Endothelial cell (in vitro differentiated cells): ENCODE measurements at regions not wholly inside any gene's neighbourhood (a gene's known extent, or its start where the extent isn't known, plus 50 kb on each side); places are given as distances from the start of the nearest gene placed in this dataset.
A peak's percentile ranks its signal among the peaks of the same experiment; 100 is the strongest.
"Not testable (repeated sequence)": the region's sequence is repeated elsewhere in the genome, so short reads cannot be mapped to it uniquely, and the experiment has no call there.

Source experiments
- DNase-seq: peaks from one replicate; pipeline ENCODE4 v3.0.0; 2021; ENCODE audit warnings: low spot score
- H3K27ac Mint-ChIP-seq: one replicate; pipeline ENCODE4 v1.8.0; 2021; ENCODE audit warnings: mixed read lengths, inconsistent platforms; ENCODE audit not compliant: unreplicated experiment
- H3K27me3 Mint-ChIP-seq: one replicate; pipeline ENCODE4 v1.8.0; 2021; ENCODE audit warnings: mild to moderate bottlenecking, moderate library complexity, mixed read lengths, inconsistent platforms; ENCODE audit not compliant: unreplicated experiment
- H3K36me3 Mint-ChIP-seq: one replicate; pipeline ENCODE4 v1.8.0; 2021; ENCODE audit warnings: mild to moderate bottlenecking, low read depth, mixed read lengths, inconsistent platforms; ENCODE audit not compliant: unreplicated experiment
- H3K4me1 Mint-ChIP-seq: one replicate; pipeline ENCODE4 v1.8.0; 2021; ENCODE audit warnings: mild to moderate bottlenecking, mixed read lengths, inconsistent platforms; ENCODE audit not compliant: unreplicated experiment
- H3K4me3 Mint-ChIP-seq: one replicate; pipeline ENCODE4 v1.8.0; 2021; ENCODE audit warnings: mild to moderate bottlenecking, mixed read lengths, inconsistent platforms; ENCODE audit not compliant: unreplicated experiment
- H3K9me3 Mint-ChIP-seq: one replicate; pipeline ENCODE4 v1.8.0; 2021; ENCODE audit warnings: mixed read lengths, inconsistent platforms; ENCODE audit not compliant: unreplicated experiment
- TF ChIP-seq, protein P1 (sequence below): fragments of 200-600 bp; sonication (generic); IDR thresholded peaks from one replicate; pipeline ENCODE4 v1.5.0; 2021; ENCODE audit warnings: antibody characterized with exemption; ENCODE audit not compliant: unreplicated experiment

- no peak overlapping the region for H3K27ac Mint-ChIP-seq
- H3K4me3 Mint-ChIP-seq, result no peak overlapping the region
- no peaks in the 10 kb centered on the region for H3K9me3 Mint-ChIP-seq
- H3K27me3 Mint-ChIP-seq, result peaks cover 6% of the 10 kb centered on the region
- no peak for DNase-seq
- H3K36me3 Mint-ChIP-seq, result no peaks in the 10 kb centered on the region
- H3K4me1 Mint-ChIP-seq, result no peaks in the 10 kb centered on the region
- TF ChIP-seq, protein P1, sequence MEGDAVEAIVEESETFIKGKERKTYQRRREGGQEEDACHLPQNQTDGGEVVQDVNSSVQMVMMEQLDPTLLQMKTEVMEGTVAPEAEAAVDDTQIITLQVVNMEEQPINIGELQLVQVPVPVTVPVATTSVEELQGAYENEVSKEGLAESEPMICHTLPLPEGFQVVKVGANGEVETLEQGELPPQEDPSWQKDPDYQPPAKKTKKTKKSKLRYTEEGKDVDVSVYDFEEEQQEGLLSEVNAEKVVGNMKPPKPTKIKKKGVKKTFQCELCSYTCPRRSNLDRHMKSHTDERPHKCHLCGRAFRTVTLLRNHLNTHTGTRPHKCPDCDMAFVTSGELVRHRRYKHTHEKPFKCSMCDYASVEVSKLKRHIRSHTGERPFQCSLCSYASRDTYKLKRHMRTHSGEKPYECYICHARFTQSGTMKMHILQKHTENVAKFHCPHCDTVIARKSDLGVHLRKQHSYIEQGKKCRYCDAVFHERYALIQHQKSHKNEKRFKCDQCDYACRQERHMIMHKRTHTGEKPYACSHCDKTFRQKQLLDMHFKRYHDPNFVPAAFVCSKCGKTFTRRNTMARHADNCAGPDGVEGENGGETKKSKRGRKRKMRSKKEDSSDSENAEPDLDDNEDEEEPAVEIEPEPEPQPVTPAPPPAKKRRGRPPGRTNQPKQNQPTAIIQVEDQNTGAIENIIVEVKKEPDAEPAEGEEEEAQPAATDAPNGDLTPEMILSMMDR, result no peak
Measured at GRCh38 chr2:91974401-91975129, 2896.7 kb upstream of the TEKT4 start.

DNA sequence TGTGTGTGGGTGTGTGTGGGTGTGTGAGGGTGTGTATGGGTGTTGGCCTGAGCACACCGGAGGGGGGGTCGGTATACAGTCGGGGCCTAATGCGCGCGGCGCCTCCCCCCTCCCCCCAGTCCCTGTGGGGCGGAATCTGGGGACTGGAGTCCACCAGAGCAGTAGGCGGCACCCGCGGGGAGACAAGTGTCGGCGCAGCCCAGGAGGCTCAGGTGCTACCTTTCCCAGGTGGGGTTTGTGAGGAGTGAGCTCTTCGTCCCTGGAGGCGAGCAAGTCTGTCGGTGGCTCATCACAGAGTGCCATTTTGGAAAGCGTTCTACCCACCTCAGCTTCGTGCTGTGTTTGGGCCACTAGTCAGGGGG, 2896.1 kb upstream of the TEKT4 start:
- H3K9me3 Mint-ChIP-seq, result no peaks in the 10 kb centered on the region
- H3K27me3 Mint-ChIP-seq, result peaks cover 6% of the 10 kb centered on the region
- no peaks in the 10 kb centered on the region for H3K4me1 Mint-ChIP-seq
- no peak overlapping the region for H3K4me3 Mint-ChIP-seq
- no peaks in the 10 kb centered on the region for H3K36me3 Mint-ChIP-seq
- TF ChIP-seq, protein P1, result no peak
- H3K27ac Mint-ChIP-seq, result no peak overlapping the region
- no peak for DNase-seq

GRCh38 chr2:91981016-91981668, 2890.1 kb upstream of the TEKT4 start:
- Mint-ChIP-seq H3K27me3 (peaks cover 23% of the 10 kb centered on the region), H3K9me3 (peaks cover 31% of the 10 kb centered on the region)
- H3K4me3 Mint-ChIP-seq, DNase-seq, H3K27ac Mint-ChIP-seq, H3K36me3 Mint-ChIP-seq, H3K4me1 Mint-ChIP-seq: not testable (repeated sequence)

DNA sequence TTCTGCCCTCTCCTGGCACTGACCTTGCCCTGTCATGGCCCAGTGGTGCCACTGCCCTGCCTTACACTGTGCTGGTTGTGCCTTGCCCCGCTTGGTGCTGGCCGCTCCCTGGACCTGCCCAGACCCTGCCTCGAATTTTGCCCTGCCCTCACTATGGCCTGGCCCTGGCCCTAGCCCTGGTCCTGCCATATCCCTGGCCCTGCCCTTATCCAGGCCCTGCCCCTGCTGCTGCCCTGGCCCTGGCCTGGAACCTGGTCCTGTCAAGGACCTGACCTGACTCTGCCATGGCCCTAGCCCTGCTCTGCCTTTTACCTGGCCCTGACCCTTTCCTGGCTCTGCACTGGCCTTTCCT, 2889.6 kb upstream of the TEKT4 start:
- not testable (repeated sequence) for H3K4me1 Mint-ChIP-seq, H3K36me3 Mint-ChIP-seq, H3K27ac Mint-ChIP-seq, DNase-seq
- Mint-ChIP-seq H3K9me3 (peaks cover 31% of the 10 kb centered on the region), H3K27me3 (peaks cover 23% of the 10 kb centered on the region), H3K4me3 (peak overlapping the region; percentile 56)

GRCh38 chr2:91982217-91982616, 2889.0 kb upstream of the TEKT4 start:
- peaks cover 36% of the 10 kb centered on the region for H3K9me3 Mint-ChIP-seq
- not testable (repeated sequence) for DNase-seq, H3K27ac Mint-ChIP-seq, H3K36me3 Mint-ChIP-seq, H3K4me1 Mint-ChIP-seq
- peak overlapping the region; percentile 56 for H3K4me3 Mint-ChIP-seq
- H3K27me3 Mint-ChIP-seq, result peaks cover 25% of the 10 kb centered on the region

DNA sequence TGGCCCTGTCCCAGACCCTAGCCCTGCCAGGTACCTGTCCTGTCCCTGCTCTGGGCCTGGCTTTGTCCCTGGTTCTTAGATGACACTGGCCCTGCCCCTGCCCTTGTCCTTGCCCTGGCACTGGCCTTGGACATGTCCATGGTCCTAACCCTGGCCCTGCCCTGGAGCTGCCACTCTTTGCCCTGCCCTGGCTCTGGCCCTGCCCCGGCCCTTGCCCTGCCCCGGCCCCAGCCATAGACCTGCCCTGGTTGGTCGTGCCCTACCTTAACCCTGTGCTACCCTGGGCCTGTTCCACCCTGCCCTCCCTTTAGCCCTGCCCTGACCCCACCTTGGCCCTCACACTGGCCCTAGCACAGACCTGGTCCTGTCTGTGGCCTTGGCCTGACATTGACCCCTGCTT, 2888.0 kb upstream of the TEKT4 start:
- not testable (repeated sequence) for DNase-seq, H3K36me3 Mint-ChIP-seq, H3K27ac Mint-ChIP-seq, H3K4me3 Mint-ChIP-seq, H3K4me1 Mint-ChIP-seq
- Mint-ChIP-seq H3K27me3 (peaks cover 25% of the 10 kb centered on the region), H3K9me3 (peaks cover 36% of the 10 kb centered on the region)

DNA sequence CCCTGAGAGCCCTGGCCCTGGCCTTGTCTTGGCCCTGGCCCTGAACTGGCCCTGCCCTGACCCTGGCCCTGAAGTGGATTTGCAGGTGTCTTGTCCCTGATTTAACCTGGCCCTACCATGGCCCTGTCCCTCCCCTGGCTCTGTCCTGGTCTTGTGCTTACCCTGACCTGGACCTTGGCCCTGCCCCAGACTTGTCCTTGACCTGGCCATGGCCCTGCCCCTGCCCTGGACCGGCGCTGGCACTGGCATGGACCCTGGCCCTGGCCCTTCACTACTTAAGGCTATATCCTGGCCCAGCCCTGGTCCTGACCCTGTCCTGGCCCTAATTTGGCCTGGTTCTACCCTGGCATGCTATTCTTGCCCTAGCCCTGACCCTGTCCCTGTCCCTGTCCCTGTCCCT, 2887.5 kb upstream of the TEKT4 start:
- Mint-ChIP-seq H3K27me3 (peaks cover 25% of the 10 kb centered on the region), H3K9me3 (peaks cover 36% of the 10 kb centered on the region)
- H3K36me3 Mint-ChIP-seq, DNase-seq, H3K4me1 Mint-ChIP-seq, H3K4me3 Mint-ChIP-seq, H3K27ac Mint-ChIP-seq: not testable (repeated sequence)

DNA sequence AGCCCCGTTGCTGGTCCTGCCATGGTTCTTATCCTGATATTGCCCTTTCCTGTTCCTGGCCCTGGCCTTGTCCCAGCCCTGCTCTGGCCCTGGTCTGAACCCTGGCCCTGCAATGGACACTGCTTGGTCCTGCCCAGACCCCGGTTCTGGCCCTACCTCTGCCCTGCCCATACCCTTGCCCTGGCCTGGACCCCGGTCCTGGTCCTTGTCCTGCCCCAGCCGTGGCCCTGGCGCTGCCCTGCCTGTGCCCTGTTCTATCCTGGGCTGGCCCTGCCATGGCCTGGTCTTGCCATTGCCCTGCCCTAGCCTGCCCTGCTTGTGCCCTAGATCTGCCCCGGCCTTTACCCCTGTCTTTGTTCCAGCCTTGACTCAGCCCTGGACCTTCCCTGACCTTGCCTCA, 2887.1 kb upstream of the TEKT4 start:
- Mint-ChIP-seq H3K27me3 (peaks cover 25% of the 10 kb centered on the region), H3K9me3 (peaks cover 36% of the 10 kb centered on the region)
- DNase-seq, H3K4me3 Mint-ChIP-seq, H3K27ac Mint-ChIP-seq, H3K4me1 Mint-ChIP-seq, H3K36me3 Mint-ChIP-seq: not testable (repeated sequence)

DNA sequence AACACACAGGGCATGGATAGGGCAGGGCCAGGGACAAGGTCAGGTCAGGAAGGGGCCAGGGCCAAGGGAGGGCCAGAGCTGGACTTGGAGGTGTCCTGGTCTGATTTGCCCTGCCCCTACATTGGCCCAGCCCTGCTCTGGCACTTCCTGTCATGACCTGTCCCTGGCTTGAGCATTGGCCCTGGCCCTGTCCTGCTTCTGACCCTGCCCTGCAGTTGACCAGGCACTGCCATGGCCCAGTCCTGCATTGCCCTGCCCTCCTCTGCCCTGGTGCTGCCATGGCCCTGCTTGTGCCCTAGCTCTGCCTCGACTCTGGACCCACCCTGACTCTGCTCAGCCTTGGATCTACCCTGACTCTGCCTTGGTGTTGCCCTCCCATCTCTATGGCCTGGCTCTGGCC, 2885.7 kb upstream of the TEKT4 start:
- not testable (repeated sequence) for H3K27ac Mint-ChIP-seq, H3K4me3 Mint-ChIP-seq, H3K36me3 Mint-ChIP-seq, DNase-seq, H3K4me1 Mint-ChIP-seq
- H3K9me3 Mint-ChIP-seq, result peaks cover 36% of the 10 kb centered on the region
- peaks cover 25% of the 10 kb centered on the region for H3K27me3 Mint-ChIP-seq

DNA sequence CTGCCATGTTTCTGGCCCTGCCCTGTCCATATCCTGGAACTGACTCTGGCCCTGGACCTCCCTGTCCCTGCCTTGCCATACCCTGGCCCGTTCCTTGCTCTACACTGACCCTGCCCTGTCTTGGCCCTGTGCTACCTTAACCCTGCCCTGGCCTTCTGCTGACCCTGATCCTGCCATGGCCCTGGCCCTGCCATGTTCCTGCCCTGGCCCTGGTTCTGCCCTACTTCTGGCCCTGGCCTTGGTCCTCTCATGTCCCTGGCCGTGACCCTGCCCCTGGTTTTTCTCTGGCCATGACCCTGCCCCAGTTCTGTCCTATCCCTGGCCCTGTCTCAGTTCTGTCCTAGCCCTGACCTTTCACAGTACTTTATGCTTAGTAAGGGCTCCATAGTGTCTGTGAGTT, 2884.3 kb upstream of the TEKT4 start:
- DNase-seq, H3K36me3 Mint-ChIP-seq, H3K4me3 Mint-ChIP-seq, H3K27ac Mint-ChIP-seq, H3K4me1 Mint-ChIP-seq: not testable (repeated sequence)
- peaks cover 20% of the 10 kb centered on the region for H3K27me3 Mint-ChIP-seq
- H3K9me3 Mint-ChIP-seq, result peaks cover 25% of the 10 kb centered on the region
